GM18502 (cell line): ENCODE measurements at regions not wholly inside any gene's neighbourhood (a gene's known extent, or its start where the extent isn't known, plus 50 kb on each side); places are given as distances from the start of the nearest gene placed in this dataset.

ENCODE experiments used
- ATAC-seq: cut with Tn5 transposase; IDR thresholded peaks from one replicate; pipeline ENCODE4 v1.9.1; 2021; ENCODE audit warnings: mild to moderate bottlenecking; ENCODE audit not compliant: unreplicated experiment, poor library complexity

- ATAC-seq: no peak
Measured at GRCh38 chr5:18968966-18969365, 1019.0 kb downstream of the CDH18 start.

- ATAC-seq: no peak
Measured at GRCh38 chr5:18970000-18970399, 1018.0 kb downstream of the CDH18 start.

GRCh38 chr5:18972177-18972576, 1015.8 kb downstream of the CDH18 start:
- no peak for ATAC-seq

GRCh38 chr5:18975624-18976023, 1012.4 kb downstream of the CDH18 start:
- ATAC-seq: no peak

GRCh38 chr5:18977880-18978279, 1010.1 kb downstream of the CDH18 start:
- ATAC-seq: no peak

GRCh38 chr5:18984559-18985080, 1003.4 kb downstream of the CDH18 start:
- no peak for ATAC-seq

- ATAC-seq: no peak
Measured at GRCh38 chr5:18985171-18985758, 1002.7 kb downstream of the CDH18 start.

- no peak for ATAC-seq
Measured at GRCh38 chr5:18987101-18987500, 1000.9 kb downstream of the CDH18 start.

GRCh38 chr5:18990852-18991251, 997.1 kb downstream of the CDH18 start:
- ATAC-seq: no peak

- ATAC-seq: no peak
Measured at GRCh38 chr5:18992264-18992663, 995.7 kb downstream of the CDH18 start.

- no peak for ATAC-seq
Measured at GRCh38 chr5:18999478-18999877, 988.5 kb downstream of the CDH18 start.

- ATAC-seq: no peak
Measured at GRCh38 chr5:19001054-19001453, 986.9 kb downstream of the CDH18 start.

GRCh38 chr5:19001539-19001938, 986.5 kb downstream of the CDH18 start:
- ATAC-seq: no peak

- ATAC-seq: no peak
Measured at GRCh38 chr5:19002111-19002510, 985.9 kb downstream of the CDH18 start.

- ATAC-seq: no peak
Measured at GRCh38 chr5:19018822-19019221, 969.2 kb downstream of the CDH18 start.

- ATAC-seq: no peak
Measured at GRCh38 chr5:19031491-19031890, 956.5 kb downstream of the CDH18 start.

GRCh38 chr5:19035816-19036215, 952.2 kb downstream of the CDH18 start:
- ATAC-seq: no peak

- ATAC-seq: no peak
Measured at GRCh38 chr5:19042106-19042505, 945.9 kb downstream of the CDH18 start.

GRCh38 chr5:19044311-19044710, 943.7 kb downstream of the CDH18 start:
- no peak for ATAC-seq

- no peak for ATAC-seq
Measured at GRCh38 chr5:19044931-19045695, 942.9 kb downstream of the CDH18 start.

GRCh38 chr5:19047277-19047676, 940.7 kb downstream of the CDH18 start:
- no peak for ATAC-seq

GRCh38 chr5:19048726-19049125, 939.3 kb downstream of the CDH18 start:
- no peak for ATAC-seq
